ENCODE measurements at regions not wholly inside any gene's neighbourhood (a gene's known extent, or its start where the extent isn't known, plus 50 kb on each side); places are given as distances from the start of the nearest gene placed in this dataset.

DNA sequence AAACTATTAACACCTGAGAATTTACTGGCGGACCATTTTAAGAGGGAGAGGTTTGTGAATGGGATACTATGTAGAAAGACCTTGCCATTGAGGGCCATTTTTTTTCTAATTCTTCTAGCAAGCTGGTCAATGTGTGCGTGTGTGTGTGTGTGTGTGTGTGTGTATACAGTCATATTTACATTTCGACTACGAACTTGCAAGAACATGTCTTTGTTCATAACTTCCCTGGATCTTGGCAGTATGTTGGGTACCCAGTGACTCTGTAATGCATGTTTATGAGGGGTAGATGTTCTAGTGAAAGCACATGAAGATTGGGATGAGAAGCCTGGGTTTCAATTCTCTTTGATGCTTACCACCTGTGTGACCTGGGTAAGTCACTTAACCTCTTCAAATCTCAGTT is 133.6 kb downstream of the UBE2E3 start:
- DNase-seq (ENCODE audit: low spot score): no peak

- no peak for DNase-seq (ENCODE audit: low spot score)
These were observed 135.9 kb downstream of the UBE2E3 start for GRCh38 chr2:181116261-181116660.

- no peak for DNase-seq (ENCODE audit: low spot score)
These were observed 137.0 kb downstream of the UBE2E3 start for GRCh38 chr2:181117206-181117925.

- peak; percentile 5 for DNase-seq (ENCODE audit: low spot score)
These were observed 140.2 kb downstream of the UBE2E3 start for GRCh38 chr2:181120625-181121024.

- DNase-seq (ENCODE audit: low spot score): no peak
These were observed 141.6 kb downstream of the UBE2E3 start for GRCh38 chr2:181121996-181122395.

GRCh38 chr2:181122601-181123000 is 142.2 kb downstream of the UBE2E3 start:
- DNase-seq (ENCODE audit: low spot score): no peak

GRCh38 chr2:181123798-181124231 is 143.4 kb downstream of the UBE2E3 start:
- no peak for DNase-seq (ENCODE audit: low spot score)

- peak; percentile 5 for DNase-seq (ENCODE audit: low spot score)
These were observed 144.1 kb downstream of the UBE2E3 start for GRCh38 chr2:181124497-181124896.

DNA sequence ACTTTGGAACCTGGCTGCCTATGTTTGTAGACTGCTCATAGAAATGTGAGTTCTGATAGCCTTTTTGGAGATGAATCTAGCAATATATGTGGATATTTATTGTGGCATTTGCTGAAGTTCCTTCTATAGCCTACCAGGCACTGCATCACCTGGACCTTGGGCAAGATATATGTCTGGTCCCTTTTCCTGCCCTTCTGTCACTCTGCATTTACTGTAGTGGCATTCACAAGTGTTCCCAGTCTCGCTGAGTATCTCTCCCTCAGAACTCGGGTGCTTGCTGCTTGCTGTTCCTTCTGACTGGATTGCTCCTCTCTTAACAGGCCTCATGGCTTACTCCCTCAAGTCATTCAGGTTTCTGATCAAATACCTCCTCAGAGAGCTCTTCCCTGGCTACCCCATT is 145.0 kb downstream of the UBE2E3 start:
- no peak for DNase-seq (ENCODE audit: low spot score)

DNA sequence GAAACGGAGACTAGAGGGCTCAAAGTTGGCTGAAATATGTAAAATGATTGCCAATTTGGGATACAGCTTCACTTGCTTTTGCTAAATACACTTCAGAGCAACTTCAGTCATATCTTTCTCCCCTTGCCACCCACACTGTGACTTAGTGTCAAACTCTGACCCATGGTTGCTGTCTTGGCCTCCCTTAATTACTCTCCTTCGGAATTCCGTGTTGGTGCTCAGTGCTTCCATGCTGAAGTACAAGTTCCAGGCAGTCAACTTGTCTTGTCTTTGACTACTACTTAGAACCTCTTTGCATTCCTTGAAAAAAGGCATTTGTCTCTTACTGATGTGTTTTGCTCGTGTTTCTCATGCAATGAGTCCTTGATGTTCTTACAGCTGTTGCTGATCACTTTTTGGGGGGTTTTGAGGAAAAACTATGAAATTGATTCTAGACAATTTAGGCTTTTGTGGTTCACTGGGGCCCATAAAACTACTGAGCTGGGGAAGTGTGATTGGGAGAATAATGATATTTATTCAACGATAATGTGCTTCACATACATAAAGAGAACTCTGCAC is 146.0 kb downstream of the UBE2E3 start:
- no peak for DNase-seq (ENCODE audit: low spot score)

DNA sequence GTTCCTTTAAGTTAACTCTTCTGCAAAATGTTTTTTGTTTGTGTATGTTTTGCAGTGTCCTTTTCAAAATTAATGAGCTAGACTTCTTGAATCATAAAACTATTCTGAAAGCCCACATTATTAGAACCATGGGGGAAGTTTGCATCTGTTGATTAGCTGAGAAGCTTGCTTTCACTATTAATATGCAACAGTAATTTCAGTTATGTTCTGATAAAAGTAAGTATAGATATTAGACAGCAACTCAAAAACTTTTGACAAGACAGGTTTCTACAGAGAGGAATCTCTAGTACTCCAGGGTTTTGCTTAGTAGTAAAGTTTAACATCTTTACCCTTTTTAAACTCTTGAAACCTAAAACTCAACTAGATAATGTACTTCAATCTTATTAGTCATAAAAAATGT is 147.8 kb downstream of the UBE2E3 start:
- DNase-seq (ENCODE audit: low spot score): no peak

DNA sequence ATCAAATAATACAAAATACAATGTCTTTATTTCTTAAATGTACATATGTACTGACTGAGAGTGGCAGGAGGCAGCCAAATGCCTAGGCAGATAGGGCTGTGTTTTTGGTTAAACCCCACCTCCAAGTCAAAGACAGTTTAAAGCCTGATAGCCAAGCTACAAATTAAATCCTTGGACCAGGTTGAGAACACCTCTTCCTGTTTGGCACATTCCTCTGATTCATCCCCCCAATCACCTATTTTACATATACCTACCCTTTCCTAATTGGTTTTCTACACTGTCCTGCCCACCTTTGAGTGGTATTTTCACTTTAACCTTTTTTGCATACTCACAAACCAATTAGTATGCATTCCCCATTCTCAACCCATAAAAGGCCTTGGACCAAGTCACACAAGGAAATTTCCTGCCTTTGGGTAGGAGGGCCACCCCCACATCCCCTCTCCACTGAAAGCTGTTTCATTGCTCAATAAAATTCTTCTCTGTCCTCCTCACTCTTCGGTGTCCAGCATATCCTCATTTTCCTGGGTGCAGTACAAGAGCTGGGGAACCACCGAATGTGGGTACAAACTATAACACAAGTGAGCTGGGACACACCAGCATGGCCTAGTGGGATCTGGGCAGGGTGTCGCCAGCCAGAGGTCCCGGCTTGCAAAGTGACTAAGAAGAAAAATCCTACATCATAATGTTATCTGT is 149.1 kb downstream of the UBE2E3 start:
- no peak for DNase-seq (ENCODE audit: low spot score)

DNA sequence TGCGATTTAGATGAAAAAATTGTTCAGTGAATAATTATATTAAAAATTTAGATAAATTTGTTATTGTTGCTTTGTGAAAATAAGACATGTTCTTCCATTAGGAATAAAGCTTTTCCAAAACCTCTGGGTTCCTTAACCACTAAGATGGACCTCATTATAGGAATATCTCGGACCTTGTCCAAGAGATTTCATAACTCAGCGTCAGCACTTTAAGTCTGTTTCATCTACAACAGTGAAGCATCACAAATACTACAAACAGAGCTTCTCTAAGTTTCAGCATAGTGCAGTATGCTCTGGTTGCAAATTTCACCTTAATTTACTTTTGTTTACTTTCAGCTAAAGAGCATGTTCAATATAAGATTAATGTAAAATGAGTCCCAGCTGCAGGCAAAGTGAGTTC is 150.3 kb downstream of the UBE2E3 start:
- DNase-seq (ENCODE audit: low spot score): peak; percentile 16

- DNase-seq (ENCODE audit: low spot score): no peak
These were observed 151.2 kb downstream of the UBE2E3 start for GRCh38 chr2:181131584-181131983.

GRCh38 chr2:181138816-181139215 is 158.4 kb downstream of the UBE2E3 start:
- DNase-seq (ENCODE audit: low spot score): no peak

GRCh38 chr2:181139831-181140230 is 159.4 kb downstream of the UBE2E3 start:
- no peak for DNase-seq (ENCODE audit: low spot score)

DNA sequence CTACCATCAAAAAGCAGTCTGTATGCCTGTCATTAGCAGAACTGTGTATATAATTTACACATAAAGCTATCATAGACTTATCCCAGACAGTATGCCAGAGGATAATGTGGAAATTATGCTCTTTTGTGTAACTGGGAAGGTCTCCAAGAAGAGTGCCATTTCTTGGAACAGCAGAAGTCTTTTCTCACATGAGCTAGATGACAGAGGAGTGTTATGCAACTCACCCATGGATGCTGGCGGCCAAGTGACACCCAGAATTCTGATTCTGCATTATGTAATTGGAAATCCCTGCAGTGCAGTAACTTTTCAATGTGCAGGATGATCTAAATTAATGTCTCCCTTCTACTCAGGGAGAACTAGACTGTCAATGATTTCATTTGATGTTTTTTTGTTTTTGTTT is 160.0 kb downstream of the UBE2E3 start:
- peak; percentile 29 for DNase-seq (ENCODE audit: low spot score)

- DNase-seq (ENCODE audit: low spot score): no peak
These were observed 160.5 kb downstream of the UBE2E3 start for GRCh38 chr2:181140928-181141327.

DNA sequence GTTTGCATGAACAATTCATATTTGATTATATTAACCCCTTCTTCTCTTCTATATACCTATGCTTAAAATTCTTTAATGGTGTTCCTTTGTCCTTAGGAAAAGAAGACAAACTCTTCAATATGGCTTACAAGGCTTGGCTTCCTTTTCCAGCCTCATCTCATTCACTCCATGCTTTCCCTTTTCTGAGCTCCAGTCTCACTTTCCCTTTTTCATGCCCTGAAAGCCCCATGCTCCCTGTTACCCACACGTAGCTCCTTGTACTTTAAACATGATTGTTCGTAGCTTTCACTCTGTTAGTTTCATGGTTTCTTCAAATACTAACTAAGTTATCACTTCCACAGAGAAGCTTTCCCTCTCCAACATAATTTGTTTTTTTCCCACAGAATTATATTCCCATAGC is 161.3 kb downstream of the UBE2E3 start:
- DNase-seq (ENCODE audit: low spot score): no peak

GRCh38 chr2:181142514-181142913 is 162.1 kb downstream of the UBE2E3 start:
- DNase-seq (ENCODE audit: low spot score): no peak

- DNase-seq (ENCODE audit: low spot score): no peak
These were observed 163.4 kb downstream of the UBE2E3 start for GRCh38 chr2:181143790-181144300.

- DNase-seq (ENCODE audit: low spot score): no peak
These were observed 165.2 kb downstream of the UBE2E3 start for GRCh38 chr2:181145645-181146044.

DNA sequence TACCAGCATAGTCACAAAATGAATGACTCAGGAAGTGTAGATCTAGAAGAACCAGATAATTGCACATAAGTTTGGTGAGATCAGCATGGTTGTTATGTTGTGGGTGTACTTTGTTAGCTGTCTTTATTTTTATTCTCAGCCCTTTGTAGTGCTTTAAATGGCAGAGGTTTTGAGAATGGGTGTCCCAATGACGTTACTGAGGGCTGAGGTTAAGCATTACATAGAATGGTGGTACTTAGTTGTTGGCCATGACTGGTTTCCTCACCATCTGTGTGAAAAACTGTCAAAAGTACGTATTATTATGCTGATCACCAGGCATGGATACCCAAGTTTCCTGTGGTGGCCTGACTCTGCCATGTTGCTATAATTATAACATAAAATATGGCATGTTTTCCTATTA is 165.8 kb downstream of the UBE2E3 start:
- no peak for DNase-seq (ENCODE audit: low spot score)

Measured in GM03348 (cell line).